GM18907 (cell line): ENCODE measurements at regions not wholly inside any gene's neighbourhood (a gene's known extent, or its start where the extent isn't known, plus 50 kb on each side); places are given as distances from the start of the nearest gene placed in this dataset.

Source experiments
- ATAC-seq: cut with Tn5 transposase; IDR thresholded peaks from one replicate; pipeline ENCODE4 v1.9.1; 2021; ENCODE audit warnings: mild to moderate bottlenecking, moderate library complexity; ENCODE audit not compliant: unreplicated experiment

DNA sequence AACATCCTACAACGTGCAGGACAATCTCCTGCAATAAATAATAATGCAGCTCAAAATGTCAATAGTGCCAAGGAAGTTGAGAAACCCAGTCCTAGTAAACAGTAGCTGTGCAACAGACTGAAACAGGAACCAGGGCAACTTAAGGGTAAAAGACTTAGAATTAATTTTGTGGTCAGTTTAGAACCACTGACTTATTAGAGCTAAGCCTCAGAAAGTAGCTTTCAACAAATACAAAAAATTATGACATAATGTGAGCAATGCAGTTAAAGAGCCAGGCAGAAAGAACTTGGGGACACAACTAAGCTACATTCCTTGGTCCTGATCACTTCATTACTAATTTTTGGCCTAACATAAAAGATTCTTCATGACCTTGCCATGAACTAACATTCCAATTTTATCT, 195.4 kb downstream of the MACC1 start:
- ATAC-seq = peak; percentile 94

DNA sequence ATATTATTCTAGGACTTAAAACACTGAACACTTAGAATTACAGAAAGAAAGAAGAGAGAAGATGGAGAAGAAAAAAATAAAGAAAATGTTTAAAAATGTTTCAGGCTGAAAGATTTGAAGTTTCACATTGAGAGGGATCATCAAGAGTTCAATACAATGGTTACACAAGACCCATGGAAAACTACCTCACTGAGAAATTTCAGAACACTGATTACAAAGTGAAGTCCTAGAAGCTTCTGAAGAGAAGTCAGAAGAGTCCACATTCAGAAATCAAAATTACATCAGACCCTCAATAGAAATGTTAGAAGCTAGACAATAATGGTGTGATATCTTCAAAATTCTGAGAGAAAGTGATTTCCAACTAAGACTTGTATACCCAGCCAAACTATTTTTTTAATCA, 196.1 kb downstream of the MACC1 start:
- no peak for ATAC-seq

DNA sequence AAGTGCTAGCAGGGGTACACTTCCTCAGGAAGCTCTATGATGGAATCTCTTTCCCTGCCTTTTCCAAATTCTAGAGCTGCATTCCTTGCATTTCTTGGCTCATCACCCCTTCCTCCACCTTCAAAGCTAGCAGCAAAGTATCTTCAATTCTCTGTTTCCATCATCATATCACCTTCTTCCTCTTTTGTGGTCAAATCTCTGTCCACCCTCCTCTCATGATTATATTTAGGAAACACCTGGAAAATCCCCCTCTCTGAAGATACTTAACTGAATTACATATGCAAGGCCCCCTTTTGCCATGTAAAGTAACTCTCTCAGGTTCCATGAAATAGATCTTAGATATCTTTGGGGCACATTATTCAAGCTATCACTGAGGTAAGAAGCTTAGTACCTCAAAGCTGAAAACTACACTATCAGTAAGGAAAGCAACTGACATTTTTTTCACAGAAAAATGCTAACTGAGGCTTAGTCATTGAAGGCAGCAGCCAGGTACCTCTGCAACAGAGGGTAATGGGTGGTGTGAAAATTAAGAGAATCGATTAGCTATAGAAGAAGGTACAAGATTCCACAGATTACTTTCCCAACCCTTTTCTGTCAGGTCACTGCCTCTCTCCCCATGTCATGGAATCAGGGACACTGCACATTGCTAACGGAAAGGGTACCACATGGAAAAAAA, 197.3 kb downstream of the MACC1 start:
- ATAC-seq = peak; percentile 73

DNA sequence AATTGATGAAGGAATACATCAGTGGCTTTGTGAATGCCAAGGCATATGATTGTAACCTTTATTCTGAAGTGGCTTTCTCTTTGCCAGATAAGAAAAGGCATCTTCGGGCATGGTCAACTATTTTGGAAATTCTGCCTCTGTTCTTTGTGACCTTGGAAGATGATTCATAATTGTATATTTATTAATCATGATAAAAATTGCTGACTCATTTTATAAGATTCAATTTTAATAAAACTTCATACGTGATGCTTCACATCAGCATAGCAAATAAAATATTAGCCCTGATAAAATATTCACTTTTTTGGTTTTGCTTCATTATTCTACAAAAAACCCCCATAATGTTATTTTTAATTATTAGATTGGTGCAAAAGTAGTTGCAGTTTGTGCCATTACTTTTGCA, 200.5 kb downstream of the MACC1 start:
- ATAC-seq = no peak

DNA sequence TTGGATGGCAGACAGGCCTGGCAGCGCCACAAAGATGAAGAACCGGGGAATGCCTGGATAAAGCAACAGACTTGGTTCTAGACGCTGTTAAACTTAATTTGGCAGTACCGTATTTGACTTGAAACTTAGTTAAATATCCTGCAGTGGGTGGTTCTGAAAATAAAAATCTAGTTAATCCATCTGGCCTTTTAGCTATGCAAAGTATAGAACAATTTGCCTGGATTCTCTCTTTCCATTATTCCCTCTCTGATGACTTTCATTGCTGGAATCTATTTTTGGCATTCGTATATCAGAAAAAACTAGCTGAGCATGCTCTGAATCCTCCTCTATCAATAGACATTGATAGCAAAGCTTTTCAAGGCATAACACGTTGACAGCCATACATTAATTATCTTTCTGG, 203.6 kb downstream of the MACC1 start:
- ATAC-seq = no peak

DNA sequence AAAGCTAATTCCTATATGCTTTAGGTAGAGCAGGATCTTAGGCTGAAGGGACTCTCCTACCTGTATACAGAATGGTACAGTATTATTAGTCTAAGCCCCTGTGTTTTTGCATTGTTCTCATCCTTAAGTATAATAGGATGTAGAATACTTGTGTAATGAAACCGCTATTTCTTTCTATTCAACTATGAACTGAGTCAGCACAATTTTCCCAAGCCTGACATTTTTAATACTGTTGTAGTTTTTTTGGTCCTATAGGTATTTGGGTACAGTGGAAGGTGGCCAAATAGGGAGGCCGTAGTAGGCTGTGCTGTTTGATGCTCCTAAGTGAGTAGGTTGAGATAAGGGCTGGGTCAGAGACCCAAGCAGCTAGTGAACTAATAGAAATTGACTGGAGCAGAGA, 205.1 kb downstream of the MACC1 start:
- ATAC-seq = no peak

DNA sequence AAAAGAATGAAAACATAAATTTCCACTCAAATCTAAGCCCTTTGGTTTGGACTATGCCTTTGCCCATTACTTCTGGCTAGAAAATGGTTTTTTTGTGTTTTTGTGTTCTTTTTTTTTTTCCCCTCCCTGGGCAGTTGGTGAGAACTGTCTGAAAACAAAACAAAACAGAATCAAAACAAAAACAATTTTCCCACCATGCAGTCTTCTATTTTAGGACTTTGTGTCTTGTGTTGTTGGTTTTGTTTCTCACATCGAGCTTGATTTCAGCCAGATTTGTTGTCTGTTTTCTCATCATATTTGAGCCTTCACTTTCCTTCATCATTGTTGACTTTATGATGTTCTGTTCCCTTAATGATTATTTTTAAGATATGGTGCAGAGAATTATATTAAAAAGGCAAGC, 206.3 kb downstream of the MACC1 start:
- ATAC-seq = no peak

DNA sequence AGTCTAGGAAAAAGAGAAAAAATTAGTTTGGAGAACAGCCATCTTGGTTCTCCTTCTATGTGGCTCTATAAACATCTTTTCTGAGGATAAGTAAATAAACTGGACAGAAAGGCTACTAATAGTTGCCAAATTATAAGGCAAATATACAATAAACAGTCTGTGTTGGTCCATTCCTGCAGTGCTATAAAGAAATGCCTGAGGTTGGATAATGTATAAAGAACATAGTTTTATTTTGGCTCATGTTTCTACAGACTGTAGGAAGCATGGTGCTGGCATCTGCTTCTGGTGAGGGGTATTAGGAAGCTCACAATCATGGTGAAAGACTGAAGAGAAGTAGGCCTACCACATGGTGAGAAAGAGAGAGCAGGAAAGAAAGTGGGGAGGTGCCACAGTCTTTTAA, 209.7 kb downstream of the MACC1 start:
- ATAC-seq = no peak

DNA sequence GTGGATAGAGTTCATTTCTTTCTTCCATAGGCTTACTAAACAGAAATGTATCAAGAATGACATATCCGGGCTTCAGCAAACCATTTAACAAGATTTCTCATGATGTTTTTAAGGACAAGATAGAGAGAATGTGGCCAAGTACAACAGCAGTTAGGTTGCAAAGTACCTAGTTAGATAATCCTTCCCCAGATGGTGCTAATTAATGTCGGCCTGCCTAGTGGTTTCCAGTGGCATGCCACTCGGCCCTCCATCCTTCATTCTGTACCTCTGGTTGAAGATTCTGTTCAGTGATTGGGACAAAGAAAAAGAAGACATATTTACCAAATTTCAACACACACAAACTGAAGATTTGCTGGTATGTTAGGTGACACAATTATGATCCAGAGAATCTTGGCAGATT, 212.1 kb downstream of the MACC1 start:
- no peak for ATAC-seq

DNA sequence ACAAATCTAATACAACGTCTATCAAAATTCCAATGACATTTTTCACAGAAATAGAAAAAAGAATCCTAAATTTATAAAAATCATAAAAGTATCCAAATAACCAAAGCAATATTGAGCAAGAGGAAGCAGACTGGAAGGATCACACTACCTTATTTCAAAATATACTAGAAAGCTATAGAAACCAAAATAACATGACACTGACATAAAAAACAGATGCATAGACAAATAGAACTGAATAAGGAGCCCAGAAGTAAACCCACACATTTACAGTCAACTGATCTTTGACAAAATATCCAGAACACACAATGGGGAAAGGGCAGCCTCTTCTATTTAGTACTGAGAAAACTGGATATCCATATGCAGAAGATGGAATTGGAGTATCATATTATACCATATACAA, 217.5 kb downstream of the MACC1 start:
- no peak for ATAC-seq

DNA sequence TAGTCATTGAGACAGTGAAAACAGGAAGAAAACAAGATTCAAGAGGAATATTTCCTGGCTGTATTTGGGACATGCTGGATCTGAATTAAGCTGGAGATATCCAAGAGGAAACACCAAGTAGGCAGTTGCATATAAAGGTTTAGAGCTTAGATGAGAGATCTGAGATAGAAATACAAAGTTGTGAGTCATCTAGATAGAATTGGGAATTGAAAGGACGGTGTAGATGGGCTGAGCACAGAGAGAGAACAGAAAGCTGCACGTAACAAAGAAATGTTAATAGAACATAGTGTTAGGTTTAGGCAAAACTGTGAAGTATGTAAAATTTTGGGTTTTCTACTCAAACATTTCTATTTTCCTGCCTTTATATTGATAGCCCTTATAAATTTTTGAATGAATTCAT, 218.5 kb upstream of the TMEM196 start:
- no peak for ATAC-seq

DNA sequence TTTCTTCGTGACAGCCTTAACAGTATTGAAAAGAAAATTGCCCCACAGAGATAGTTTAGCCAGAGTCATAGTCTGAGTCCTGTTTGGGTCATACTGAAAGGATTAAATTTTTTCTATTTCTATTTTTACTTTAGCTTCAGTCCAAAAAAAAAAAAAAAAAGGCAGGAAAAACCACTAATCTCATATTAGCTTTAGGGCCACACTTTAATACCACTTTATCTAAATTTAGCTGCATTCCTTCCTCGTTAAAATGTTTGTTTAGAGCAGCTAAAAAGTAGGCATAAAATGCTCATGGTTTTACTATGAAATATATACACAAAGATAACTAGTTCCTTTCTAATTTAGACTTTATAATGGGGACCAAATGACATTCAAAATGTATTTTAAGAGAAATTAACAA, 216.5 kb upstream of the TMEM196 start:
- no peak for ATAC-seq

DNA sequence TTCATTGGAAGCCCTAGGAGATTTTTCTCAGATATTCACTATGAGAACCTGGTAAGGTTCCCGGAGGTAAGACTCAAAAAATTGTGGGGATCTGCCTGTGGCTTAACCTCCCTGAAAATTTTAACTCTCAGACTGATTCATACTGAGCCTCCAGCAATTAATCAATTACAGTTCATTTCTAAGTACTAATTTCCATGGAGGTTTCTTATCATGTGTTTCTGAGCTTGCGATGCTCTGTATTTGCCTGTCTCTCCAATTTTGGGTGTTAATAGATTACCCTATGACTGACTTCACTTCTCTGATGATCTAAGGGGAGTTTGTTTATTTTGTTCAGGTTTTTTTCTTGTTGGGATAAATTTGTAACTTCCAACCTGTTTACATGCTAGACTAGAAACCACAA, 215.4 kb upstream of the TMEM196 start:
- ATAC-seq = peak; percentile 63

DNA sequence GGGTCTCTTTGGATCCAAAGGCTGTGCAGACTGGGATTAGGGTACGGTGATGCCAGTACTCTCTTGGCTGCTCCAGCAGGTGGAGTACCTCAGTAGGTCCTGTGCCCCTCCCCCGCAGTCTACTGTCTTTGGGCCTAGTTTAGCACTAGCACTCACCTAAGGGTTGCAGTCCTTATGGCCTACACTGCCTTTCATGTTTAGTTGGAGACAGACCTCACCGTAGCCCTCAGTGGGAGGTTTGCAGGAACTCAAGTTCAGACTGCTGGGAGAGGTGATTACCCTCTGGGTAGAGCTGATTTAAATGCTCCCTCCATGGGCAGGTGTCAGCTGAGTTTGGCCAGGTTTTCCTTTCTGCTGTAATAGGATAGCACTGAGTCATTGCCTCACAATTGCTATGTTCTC, 210.8 kb upstream of the TMEM196 start:
- ATAC-seq = no peak

DNA sequence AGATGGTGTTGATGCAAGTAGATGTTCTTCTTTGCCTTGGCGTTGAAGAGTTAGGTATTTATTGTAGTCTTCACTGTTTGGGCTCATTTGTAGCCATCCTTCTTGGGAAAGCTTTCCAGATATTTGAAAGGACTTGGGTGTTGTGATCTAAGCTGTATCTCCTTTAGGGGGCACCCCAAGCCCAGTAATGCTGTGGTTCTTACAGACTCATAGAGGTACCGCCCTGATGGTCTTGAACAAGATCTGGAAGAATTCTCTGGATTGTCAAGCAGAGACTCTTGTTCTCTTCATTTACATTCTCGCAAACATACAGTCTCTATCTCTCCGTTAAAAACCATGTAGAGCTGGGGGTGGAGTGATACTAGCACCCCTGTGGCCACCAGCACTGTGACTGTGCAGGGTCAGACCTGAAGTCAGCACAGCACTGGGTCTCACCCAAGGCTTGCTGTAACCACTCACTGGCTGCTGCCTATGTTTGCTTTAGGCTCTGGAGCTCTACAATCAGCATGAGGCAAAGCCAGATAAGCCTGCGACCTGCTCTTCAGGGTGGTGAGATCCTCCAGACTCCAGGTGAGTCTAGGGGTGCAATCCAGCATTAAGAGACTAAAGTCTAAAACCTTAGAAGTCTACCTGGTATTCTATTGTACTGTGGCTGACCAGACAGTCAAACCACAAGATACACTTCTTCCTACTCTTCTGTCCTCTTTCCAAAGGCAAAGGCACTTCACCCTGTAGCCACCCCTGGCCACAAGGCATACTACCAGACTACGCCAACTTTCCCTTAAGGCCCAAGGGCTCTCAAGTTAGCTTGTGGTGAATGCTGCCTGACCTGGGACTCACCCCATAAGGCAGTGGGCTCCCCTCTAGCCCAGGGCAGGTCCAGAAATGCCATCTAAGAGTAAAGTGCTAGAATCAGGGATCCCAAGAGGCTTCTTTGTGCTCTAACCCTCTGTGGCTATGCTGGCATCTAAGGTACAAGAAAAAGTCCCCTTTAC, 209.7 kb upstream of the TMEM196 start:
- ATAC-seq = peak; percentile 67

DNA sequence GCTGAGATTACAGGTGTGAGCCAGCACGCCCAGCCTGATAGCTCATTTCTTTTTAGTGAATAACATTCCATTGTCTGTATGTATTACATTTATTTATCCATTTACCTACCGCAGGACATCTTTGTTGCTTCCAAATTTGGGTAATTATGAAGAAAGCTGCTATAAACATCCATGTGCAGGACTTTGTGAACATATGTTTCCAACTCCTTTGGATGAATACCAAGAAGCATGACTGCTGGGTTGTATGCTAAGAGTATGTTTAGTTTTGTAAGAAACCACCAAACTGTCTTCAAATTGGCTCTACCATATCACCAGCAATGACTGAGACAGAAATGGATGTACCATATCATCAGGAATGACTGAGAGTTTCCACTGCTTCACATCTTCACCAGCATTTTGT, 200.2 kb upstream of the TMEM196 start:
- ATAC-seq = no peak

DNA sequence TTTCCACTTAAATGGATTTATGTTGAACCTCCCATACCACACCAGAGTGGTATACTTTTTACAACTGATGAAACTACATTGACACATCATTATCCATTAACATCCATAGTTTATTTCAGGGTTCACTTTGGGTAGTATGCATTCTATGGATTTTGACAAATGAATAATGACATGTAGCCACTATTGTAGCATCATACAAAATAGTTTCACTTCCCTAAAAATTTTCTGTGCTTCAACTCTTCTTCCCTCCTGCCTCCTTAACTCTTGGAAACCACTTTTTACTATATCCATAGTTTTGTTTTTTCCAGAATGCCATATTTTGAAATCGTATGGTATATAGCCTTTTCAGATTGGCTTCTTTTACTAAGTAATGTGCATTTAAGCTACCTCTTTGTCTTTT, 199.5 kb upstream of the TMEM196 start:
- ATAC-seq = no peak

DNA sequence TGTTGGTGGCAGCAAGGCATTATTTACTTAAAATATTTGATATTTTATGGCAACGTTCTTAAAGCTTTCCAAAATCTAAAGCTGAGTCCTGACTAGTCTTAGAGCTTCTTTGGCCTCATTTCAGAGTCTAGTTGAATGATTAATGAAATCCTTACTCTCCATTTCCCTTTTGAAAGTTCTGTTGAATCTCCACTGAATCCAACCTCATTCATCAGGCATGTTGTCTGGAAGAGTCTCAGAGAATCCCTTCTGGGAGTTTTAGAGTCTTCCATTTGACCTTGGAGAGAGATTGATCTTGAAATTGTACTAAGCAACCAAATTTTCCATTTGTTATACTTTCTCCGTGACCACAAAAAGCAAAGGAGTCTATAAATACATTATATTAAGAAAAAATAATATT, 198.5 kb upstream of the TMEM196 start:
- ATAC-seq = no peak

DNA sequence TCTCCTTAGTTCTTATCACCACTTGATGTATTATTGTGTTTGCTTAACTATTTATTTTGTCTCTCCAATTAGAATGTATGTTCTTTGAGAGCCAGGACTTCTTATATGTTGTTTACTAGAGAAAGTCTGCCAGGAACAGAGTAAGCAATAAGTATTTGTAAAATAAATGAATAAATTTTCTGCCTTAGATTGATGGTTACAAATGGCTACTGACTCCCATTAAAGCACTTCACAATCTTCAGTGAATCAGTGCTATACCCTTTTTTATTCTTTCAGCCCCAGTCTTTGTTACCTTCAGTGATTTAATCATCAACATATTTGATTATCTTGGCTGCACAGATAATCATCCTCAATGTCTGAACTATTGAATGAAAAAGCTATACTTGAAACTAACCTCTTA, 197.1 kb upstream of the TMEM196 start:
- no peak for ATAC-seq

DNA sequence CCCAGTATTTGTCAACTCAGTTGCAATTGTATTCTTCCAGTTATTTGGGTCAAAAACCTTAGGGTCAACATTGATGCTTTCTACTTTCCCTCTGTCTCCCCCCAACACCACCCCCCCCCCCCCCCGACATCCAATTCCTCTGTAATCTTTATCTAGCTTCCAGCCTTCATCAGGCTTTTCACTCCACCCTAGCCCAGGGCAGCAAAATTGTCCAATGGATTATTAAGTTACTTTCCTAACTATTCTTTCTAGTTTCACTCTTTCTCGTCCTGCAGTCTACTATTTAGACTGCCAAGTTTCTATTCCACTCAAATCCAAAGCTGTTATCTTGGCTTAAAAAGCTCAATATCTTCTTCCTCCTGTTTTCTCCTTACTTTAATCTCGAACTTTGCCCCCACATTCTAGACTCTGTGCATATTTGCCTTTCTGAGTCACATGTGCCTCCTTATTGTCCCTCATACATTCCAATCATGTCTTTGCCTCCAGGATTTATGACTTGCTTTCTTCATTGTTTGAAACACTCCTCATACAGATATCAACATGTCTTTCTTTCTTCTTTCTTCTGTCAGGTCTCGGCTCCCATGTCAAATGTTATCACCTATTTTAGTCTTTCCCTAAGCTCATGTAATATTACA, 196.6 kb upstream of the TMEM196 start:
- ATAC-seq = no peak

DNA sequence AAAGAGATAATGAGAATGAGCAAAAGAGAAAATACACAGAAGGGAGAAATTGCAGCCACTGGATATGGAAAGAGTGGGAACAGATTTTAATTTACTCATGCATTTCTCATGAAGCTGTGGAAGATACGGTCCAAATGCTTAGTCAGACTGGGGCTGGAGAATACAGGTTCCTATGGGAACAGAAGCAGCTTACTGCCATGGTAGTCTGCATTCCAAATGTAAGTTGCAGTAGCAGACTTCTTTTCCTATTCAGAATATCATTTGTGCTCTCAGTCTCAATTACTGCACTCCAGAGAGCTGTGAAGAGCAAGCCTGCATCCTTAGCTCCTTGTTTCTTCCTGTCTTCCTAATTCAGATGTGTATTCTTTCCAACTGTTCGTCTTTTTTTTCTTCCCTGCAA, 190.8 kb upstream of the TMEM196 start:
- ATAC-seq = no peak

DNA sequence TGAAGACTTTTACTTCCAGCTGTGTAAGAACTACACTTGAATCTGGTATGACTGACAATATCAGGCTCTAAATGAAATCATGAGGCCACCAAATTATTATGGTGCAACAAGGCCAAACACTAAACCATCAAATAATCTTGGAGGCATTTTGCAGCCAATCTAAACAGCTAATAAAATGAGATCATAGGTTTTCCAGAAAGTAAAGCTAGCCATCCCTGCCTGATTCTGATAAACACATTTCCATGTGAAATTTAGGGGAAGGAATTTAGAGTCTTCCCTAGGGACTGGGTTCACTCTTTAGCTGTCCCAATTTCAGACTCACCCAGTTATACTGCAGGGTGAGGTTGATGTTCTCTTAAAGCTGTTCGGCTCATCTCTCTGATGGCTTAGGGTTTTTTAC, 190.3 kb upstream of the TMEM196 start:
- no peak for ATAC-seq
